T47D (cell line): ENCODE measurements at regions not wholly inside any gene's neighbourhood (a gene's known extent, or its start where the extent isn't known, plus 50 kb on each side); places are given as distances from the start of the nearest gene placed in this dataset.

ENCODE experiments used
- DNase-seq, 2 experiments: peaks; one replicate each; pipeline versions ENCODE4 v3.0.0 to v3.0.0-alpha.2; 2011 to 2012; ENCODE audit warnings: low read depth in 1 of 2, low spot score in 1 of 2
- JUND ChIP-seq: IDR thresholded peaks from 2 replicates; pipeline ENCODE4 v1.6.1; 2012; ENCODE audit warnings: low read depth
- in situ Hi-C: cut with HindIII; loops from 2 replicates; pipeline ENCODE4 v1.10.0; 2016; ENCODE audit warnings: low sequenced_read_pairs, low pct_unique_long_range_greater_than_20kb

DNA sequence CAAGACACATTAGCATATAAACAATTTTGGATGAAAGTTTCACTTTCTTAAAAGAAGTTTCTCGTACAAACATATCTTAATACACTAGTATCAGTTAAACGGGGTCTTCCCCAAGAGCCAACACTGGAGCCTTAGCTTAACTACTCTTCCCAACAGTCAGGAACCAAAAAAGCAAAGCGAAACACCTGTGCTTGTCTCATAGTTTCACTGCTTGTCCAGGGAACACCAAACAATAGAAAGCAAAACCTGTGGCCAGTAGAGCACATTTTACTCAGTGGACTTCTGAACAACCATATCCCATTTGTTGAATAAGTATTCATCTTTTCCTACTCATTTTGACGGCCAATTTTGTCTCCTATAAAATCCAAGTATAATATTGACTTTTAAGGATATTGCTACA, 391.4 kb downstream of the ELAVL2 start:
- DNase-seq, result peak in 1 of 2 experiments; percentile 5
- TF ChIP-seq JUND, result no peak
- in situ Hi-C loops, result no loop called here

GRCh38 chr9:23438299-23438907, 387.6 kb downstream of the ELAVL2 start:
- no peak for TF ChIP-seq JUND
- no peak for DNase-seq
- in situ Hi-C loops, result no loop called here

DNA sequence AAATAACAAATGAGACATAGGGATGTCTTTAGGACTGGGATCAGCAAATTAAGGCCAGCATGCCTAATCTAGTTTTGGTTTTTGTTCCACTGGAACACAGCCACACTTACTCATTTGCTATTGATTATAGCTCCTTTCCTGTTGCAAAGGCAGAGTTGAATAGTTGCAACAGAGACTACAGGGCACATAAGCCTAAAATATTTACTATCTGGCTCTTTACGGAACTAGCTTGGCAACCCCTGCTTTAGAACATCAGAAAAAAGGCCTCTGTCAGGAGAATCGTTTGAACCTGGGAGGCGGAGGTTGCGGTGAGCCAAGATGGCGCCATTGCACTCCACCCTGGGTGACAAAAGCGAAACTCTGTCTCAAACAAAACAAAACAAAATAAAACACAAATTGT, 384.8 kb downstream of the ELAVL2 start:
- TF ChIP-seq JUND, result no peak
- in situ Hi-C loops, result no loop called here
- DNase-seq, result no peak

- no peak for DNase-seq
- in situ Hi-C loops, result no loop called here
- no peak for TF ChIP-seq JUND
Observed at GRCh38 chr9:23444658-23445057, 381.4 kb downstream of the ELAVL2 start.

DNA sequence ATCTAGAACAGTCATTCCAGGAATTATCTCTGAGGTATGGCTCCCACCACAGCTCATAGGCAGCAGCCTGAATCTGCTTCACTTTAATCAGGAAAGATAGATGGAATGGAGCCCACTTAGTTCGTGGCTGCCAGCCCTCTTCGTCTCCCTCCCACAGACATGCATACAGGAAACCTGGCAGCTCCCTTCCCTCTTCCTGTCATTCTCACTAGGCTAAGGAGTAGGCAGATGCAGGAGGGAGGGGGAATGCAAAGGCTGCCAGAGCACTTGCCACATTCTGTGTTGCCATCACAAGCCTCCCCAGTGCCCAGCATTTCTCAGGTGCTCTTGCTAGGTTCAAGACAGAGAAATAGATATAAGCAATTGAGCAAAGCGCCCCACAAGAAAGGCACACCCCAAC, 378.9 kb downstream of the ELAVL2 start:
- TF ChIP-seq JUND, result no peak
- no peak for DNase-seq
- in situ Hi-C loops, result no loop called here

- no peak for DNase-seq
- in situ Hi-C loops, result no loop called here
- no peak for TF ChIP-seq JUND
Observed at GRCh38 chr9:23447944-23448343, 378.1 kb downstream of the ELAVL2 start.

DNA sequence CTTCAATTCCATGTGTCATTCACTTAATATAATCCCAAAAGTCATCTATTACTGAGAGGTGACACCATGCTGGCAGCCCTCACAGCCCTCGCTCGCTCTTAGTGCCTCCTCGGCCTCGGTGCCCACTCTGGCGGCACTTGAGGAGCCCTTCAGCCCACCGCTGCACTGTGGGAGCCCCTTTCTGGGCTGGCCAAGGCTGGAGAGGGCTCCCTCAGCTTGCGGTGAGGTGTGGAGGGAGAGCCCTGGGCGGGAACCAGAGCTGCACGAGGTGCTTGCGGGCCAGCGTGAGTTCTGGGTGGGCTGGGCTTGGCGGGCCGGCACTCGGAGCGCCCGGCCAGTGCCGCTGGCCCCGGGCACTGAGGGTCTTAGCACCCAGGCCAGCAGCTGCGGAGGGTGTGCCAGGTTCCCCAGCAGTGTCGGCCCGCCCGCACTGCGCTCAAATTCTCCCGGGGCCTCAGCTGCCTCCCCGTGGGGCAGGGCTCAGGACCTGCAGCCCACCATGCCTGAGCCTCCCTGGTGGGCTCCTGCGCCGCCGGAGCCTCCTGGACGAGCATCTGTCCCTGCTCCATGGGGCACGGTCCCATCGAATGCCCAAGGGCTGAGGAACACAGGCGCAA, 374.1 kb downstream of the ELAVL2 start:
- no peak for TF ChIP-seq JUND
- no peak for DNase-seq
- in situ Hi-C loops, result no loop called here

GRCh38 chr9:23464275-23464674, 361.8 kb downstream of the ELAVL2 start:
- no peak for TF ChIP-seq JUND
- in situ Hi-C loops, result no loop called here
- DNase-seq, result no peak

GRCh38 chr9:23467276-23467675, 358.8 kb downstream of the ELAVL2 start:
- DNase-seq, result no peak
- in situ Hi-C loops, result no loop called here
- no peak for TF ChIP-seq JUND

- DNase-seq, result peak in 1 of 2 experiments; percentile 16
- in situ Hi-C loops, result no loop called here
- no peak for TF ChIP-seq JUND
Observed at GRCh38 chr9:23477908-23478307, 348.1 kb downstream of the ELAVL2 start.

DNA sequence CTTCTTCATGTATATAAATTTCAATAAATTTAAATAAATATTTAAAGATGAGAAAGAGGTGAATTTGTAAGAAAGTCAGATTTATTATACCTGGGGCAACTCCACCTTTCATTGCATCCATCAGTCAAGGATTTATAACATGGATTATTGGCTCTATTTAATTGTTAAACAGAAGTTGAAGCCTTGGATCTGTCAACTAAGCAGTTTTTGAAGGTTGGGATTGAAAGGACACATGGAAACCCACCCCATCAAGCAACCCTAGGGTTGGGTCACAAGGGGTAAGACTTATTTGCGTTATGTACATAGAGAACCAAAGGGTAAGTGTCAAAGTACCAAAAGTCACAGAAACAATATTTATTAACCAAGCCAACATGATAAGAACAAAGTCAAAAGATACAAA, 342.5 kb downstream of the ELAVL2 start:
- TF ChIP-seq JUND, result no peak
- DNase-seq, result no peak
- in situ Hi-C loops, result no loop called here

DNA sequence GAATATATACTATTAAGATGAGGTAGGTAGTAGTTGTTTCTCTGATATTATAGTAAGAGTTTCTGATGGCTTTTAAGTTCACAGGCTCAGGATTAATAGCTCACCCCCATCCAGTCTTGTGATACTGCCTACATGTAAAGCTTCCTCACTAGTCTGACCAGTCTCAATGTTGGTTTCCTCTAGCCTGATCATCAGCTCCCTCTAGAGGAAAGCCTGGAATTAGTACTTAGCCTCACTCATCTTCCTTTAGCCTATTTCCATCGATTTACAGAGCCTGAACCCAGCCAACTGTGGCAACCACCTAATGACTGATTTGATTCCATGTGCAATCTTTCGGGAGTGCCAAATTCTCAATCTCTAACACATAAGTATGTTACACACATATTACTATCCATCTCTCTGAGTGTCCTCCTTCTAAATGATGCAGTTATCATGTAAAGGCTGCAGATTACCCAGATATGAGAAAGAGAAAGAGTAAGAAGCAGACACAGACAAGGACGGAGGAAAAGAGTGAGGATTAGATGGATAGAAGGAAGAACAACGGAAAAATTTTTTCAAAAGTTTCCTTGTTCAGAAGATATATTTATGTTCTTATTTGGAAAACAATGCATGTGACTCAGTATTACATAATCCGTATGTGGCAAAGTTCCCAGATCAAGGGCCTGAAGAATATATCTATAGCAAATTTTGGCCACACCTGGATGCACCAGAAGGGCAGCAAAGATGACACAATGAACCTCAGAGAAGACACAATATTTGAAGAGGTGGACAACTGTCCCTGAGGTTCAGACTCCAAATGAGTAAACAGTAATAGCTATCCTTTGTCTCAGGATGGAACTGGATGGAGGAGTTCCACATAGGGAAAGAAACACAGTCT, 333.7 kb downstream of the ELAVL2 start:
- in situ Hi-C loops, result no loop called here
- TF ChIP-seq JUND, result no peak
- DNase-seq, result peak; percentile 25 to 77

DNA sequence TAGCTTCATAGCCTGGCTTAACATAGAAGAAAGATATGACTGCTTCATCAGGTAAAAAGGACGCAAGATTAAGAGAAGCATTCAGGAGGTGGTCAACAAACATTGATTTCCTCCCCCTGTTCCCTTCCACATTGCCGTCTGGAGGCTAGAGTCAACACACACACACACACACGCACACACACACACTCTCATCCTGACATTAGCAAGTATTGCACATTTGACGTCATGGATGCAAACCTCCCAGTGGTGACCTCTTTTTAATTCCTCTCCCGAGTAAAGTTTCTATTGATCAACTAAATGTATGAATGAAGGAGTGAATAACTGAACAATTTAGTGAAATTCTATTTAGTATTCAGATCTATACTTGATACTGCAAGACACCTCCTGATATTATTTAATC, 332.8 kb downstream of the ELAVL2 start:
- in situ Hi-C loops, result no loop called here
- no peak for DNase-seq
- TF ChIP-seq JUND, result no peak
